Astrocyte of the spinal cord (primary cell): ENCODE measurements at regions not wholly inside any gene's neighbourhood (a gene's known extent, or its start where the extent isn't known, plus 50 kb on each side); places are given as distances from the start of the nearest gene placed in this dataset.

Source experiments
- DNase-seq: peaks from one replicate; pipeline ENCODE4 v3.0.0; 2011; ENCODE audit warnings: low read depth, low spot score
- H3K4me3 ChIP-seq: 2 replicates; pipeline ENCODE4 v1.5.1; 2011; ENCODE audit warnings: low read depth, mild to moderate bottlenecking, low read length, moderate library complexity
- in situ Hi-C: cut with HindIII; loops from 2 replicates; pipeline ENCODE4 v1.10.0; 2017; ENCODE audit warnings: low sequenced_read_pairs
- TF ChIP-seq, protein P1 (sequence below): IDR thresholded peaks from 2 replicates; pipeline ENCODE4 v1.5.1; 2012; ENCODE audit warnings: low read depth, mild to moderate bottlenecking, low read length, inconsistent platforms

DNA sequence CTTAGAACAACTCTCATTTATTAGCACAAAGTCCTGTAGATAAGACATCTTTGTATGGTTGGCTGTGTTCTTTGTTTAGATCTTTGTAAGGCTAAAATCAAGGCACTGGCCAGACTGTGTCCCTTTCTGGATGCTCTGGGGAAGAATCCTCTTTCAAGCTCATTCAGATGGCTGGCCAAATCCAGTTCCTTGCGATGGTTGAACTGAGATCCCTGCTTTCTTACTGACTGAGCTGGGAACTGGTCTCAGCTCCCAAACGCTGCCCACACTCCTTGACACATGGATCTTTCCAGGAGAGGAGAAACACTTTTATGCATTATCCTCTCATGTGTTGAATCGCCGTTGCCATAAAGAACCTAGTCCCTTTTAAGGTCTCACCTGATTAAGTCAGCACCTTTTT is 586.5 kb upstream of the IGFBP3 start:
- DNase-seq, result no peak
- TF ChIP-seq, protein P1, sequence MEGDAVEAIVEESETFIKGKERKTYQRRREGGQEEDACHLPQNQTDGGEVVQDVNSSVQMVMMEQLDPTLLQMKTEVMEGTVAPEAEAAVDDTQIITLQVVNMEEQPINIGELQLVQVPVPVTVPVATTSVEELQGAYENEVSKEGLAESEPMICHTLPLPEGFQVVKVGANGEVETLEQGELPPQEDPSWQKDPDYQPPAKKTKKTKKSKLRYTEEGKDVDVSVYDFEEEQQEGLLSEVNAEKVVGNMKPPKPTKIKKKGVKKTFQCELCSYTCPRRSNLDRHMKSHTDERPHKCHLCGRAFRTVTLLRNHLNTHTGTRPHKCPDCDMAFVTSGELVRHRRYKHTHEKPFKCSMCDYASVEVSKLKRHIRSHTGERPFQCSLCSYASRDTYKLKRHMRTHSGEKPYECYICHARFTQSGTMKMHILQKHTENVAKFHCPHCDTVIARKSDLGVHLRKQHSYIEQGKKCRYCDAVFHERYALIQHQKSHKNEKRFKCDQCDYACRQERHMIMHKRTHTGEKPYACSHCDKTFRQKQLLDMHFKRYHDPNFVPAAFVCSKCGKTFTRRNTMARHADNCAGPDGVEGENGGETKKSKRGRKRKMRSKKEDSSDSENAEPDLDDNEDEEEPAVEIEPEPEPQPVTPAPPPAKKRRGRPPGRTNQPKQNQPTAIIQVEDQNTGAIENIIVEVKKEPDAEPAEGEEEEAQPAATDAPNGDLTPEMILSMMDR, result no peak
- no peak overlapping the region for H3K4me3 ChIP-seq
- in situ Hi-C loops, result no loop called here

DNA sequence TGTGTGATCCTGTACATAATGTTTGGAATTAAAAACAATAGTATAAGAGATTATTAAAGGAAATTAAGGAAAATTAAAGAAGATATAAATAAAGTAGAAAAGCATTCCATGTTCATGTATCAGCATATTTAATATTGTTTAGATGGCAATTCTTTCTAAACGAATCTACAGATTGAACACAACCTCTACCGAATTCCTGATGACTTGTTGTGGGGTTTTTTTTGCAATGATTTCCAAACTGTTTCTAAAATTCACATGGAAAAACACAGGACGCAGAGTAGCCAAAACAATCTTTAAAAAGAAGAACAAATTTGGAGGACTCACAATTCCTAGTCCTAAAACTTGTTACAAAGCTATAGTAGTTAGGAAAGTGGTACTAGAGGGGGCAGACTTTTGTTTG is 573.4 kb upstream of the IGFBP3 start:
- no peak overlapping the region for H3K4me3 ChIP-seq
- TF ChIP-seq, protein P1, result no peak
- in situ Hi-C loops, result no loop called here
- no peak for DNase-seq

DNA sequence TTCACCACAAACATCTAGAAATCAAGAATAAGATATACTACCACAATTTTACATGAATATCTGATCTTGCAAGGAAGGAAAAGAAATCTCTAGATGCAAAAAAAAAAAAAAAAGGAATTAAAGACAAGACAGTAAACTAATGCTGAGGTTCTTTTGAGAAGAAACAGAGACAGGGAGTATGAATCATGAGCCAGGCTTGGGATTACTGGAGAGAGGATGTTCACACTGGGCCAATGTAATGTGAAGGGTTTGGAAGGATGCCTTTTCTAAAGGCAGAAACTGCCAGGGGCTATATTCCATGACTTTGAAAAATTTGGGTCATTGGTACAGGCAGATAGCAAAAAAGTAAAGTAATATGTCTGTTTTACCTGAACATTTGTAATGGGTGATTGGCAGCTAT is 573.0 kb upstream of the IGFBP3 start:
- in situ Hi-C loops, result no loop called here
- peak; percentile 45 for DNase-seq
- TF ChIP-seq, protein P1, result no peak

DNA sequence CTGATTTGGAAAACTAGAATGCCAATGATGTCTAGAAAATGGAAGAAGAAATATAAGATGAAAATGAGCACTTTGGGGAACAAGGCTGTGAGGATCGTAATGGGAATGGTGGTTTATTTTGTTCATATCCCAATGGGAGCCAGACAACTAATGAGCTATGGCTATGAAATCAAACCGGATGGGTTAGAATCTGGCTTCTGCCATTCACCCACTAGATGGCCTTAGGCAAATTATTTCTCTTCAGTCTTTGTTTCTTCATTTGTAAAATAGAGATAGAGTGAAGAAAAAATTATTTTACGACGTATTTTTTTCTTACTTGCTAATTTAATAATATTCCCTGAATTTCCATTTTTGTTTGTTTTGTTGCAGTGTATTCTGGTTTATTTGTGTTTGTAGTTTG is 572.1 kb upstream of the IGFBP3 start:
- in situ Hi-C loops, result no loop called here
- no peak for DNase-seq
- TF ChIP-seq, protein P1, result peak; percentile 13
- H3K4me3 ChIP-seq, result no peak overlapping the region

More for the DNA sequence above, 573.0 kb upstream of the IGFBP3 start:
- H3K4me3 ChIP-seq, result no peak overlapping the region

DNA sequence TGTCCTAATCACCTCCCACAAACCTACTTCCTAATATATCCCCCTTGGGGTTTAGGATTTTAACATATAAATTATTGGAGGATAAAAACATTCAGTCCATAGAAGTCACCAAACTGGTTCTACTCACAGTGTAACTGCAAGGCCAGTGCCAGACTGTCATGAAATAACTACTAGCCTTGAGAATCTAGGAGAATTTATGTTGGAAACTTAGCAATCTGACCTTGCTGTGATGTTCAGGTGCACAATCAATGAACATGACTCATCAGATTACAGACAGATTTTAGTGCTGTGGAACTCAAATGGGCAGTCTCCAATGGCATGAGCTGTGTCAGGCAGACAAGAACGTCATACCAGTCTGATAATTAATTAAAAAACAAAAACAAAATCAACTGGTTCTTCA is 571.4 kb upstream of the IGFBP3 start:
- in situ Hi-C loops, result no loop called here
- TF ChIP-seq, protein P1, result no peak
- DNase-seq, result no peak
- H3K4me3 ChIP-seq, result no peak overlapping the region

DNA sequence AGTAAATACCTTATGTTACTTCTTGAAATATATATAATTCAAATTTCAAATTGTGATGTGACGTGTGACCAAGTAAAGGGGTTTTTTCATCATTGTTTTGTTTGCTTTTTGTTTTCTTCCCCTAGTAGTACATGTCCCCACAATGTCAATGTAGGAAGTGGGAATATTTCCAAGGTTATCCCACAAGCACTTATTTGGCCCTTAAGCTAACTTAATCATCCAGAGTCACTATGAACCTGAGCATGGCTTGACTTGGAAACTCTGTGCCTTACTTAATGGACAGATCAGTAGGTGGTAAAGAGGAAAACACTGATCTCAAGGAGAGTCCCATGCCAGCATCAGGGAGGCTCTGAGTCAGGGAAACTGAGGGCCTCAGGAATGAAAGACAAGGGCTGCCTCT is 569.3 kb upstream of the IGFBP3 start:
- in situ Hi-C loops, result no loop called here

More for the DNA sequence above, 569.3 kb upstream of the IGFBP3 start:
- no peak for DNase-seq
- H3K4me3 ChIP-seq, result no peak overlapping the region
- TF ChIP-seq, protein P1, result no peak
